LNCaP clone FGC (cell line): ENCODE measurements at regions not wholly inside any gene's neighbourhood (a gene's known extent, or its start where the extent isn't known, plus 50 kb on each side); places are given as distances from the start of the nearest gene placed in this dataset.

Experiments
- DNase-seq: peaks from one replicate; pipeline ENCODE4 v3.0.0-alpha.2; 2011; ENCODE audit warnings: low read depth
- H3K4me3 ChIP-seq: 2 replicates; pipeline ENCODE4 v1.5.1; 2011; ENCODE audit warnings: mild to moderate bottlenecking, low read depth, low read length, control low read depth
- TF ChIP-seq, protein P1 (sequence below): IDR thresholded peaks from 2 replicates; pipeline ENCODE4 v1.5.1; 2012; ENCODE audit warnings: mild to moderate bottlenecking; ENCODE audit not compliant: control insufficient read depth, insufficient read depth; ENCODE audit errors: extremely low read depth

DNA sequence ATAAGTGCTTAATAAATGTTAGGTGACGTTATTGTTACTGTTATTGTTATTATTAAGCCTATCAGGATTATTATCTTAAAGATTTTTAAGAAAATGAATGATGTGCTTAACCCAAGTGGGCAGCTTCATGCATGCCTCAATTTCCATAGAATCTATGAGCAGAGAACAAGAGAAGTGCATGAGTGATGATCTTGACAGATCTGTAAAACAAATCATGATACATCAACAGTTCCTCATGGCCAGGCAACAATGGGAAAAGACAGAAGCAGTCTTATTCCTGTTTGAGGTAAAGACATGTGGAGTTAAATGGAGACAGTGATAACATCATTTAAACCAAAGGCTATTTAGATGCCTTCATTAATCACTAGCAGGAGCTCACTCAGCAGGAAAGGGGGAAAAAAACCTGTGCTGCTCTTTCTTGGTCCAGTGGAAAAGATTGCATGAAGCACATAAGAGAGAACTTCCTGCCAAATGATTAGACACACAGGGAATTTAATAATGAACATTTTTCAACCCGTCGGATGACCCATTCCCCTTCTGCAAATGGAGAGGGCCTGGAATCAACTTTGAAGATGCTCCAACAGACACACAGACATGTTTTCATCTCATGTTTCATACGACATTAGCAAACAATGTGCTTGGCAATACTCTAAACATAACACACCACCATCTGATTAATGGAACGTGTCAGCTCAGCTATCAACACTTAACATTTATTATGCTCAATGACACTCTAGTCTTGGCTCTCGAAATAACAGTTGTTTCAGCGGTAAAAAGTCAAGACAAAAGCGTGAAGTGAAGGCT lies 212.2 kb upstream of the LRRN1 start:
- no peak overlapping the region for H3K4me3 ChIP-seq
- TF ChIP-seq, protein P1, sequence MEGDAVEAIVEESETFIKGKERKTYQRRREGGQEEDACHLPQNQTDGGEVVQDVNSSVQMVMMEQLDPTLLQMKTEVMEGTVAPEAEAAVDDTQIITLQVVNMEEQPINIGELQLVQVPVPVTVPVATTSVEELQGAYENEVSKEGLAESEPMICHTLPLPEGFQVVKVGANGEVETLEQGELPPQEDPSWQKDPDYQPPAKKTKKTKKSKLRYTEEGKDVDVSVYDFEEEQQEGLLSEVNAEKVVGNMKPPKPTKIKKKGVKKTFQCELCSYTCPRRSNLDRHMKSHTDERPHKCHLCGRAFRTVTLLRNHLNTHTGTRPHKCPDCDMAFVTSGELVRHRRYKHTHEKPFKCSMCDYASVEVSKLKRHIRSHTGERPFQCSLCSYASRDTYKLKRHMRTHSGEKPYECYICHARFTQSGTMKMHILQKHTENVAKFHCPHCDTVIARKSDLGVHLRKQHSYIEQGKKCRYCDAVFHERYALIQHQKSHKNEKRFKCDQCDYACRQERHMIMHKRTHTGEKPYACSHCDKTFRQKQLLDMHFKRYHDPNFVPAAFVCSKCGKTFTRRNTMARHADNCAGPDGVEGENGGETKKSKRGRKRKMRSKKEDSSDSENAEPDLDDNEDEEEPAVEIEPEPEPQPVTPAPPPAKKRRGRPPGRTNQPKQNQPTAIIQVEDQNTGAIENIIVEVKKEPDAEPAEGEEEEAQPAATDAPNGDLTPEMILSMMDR: no peak
- no peak for DNase-seq

DNA sequence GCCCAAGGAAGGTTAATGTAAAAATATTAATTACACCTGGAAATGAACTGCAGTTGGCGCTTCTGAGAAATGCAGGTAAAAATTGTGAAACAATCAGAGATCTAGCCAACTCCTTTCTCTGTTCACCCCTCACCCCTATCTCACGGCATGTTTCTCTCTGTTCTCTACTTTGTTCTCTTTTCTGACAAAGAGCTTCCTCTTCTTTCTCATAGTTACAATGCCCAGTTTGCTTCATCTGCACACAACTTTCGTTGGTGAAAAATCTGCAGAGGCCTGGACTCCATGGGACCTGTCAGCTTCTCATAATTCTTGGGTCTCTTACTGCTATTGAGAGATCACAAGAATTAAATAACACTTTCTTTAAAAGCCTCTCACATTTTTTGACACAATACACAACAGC lies 212.9 kb upstream of the LRRN1 start:
- no peak for DNase-seq
- TF ChIP-seq, protein P1: no peak

DNA sequence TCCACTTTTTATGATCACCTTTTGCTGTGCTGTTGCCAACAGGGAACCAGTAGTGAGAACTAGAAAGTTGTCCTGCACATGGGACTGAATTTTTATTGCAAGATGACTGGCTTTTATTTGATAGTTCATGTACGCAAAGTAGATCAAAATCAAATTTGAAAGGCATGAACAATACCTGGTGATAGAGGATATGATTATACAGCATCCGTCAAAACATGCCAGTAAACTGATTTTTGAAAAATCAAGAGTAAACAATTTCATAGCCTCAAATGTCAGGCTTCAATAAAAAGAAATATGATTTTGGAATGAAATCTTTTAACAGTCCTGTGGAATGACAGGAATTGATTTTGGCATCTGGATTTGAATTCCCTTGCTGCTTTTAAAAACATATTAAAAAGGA lies 219.6 kb upstream of the LRRN1 start:
- no peak overlapping the region for H3K4me3 ChIP-seq
- DNase-seq: no peak
- TF ChIP-seq, protein P1: no peak

More for the DNA sequence above, 212.9 kb upstream of the LRRN1 start:
- H3K4me3 ChIP-seq: no peak overlapping the region

DNA sequence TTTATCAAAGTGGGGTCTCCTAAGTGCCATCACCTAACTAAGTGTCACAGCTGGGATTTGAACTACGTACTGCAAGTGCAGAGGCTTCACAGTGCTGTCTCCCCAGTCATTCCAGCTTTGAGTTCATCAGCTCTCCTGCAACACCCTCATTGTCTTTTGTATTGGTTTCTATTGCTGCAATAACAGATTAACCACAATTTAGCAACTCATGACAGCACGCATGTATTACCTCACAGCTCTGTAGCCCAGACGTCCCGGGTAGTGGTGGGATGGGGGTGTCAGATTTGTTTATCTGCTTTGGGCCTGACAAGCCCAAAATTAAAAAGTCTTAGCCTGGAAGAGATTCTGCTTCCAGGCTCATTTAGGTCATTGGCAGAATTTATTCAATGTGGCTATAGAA lies 220.5 kb upstream of the LRRN1 start:
- TF ChIP-seq, protein P1: no peak
- DNase-seq: no peak
- no peak overlapping the region for H3K4me3 ChIP-seq

DNA sequence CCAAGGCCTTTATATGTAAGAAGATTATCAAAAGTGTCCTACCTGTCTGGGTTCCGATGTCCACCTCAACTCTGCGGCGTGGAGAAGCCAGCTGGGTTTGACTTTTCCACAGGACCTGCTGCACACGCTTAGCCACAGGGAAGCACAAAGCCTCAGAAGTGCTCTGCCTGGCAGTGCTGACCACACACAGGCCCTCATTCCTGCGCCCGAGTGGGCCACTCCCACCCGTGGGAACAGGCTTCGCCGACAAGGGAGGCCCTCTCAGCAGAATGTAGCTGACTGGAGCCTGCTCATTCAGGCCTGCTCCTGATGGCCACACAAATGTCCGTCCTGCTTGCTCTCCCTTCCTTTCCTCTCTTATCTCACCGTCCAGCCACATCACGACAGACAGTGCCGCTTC lies 221.4 kb upstream of the LRRN1 start:
- TF ChIP-seq, protein P1: no peak
- DNase-seq: no peak
- H3K4me3 ChIP-seq: no peak overlapping the region

DNA sequence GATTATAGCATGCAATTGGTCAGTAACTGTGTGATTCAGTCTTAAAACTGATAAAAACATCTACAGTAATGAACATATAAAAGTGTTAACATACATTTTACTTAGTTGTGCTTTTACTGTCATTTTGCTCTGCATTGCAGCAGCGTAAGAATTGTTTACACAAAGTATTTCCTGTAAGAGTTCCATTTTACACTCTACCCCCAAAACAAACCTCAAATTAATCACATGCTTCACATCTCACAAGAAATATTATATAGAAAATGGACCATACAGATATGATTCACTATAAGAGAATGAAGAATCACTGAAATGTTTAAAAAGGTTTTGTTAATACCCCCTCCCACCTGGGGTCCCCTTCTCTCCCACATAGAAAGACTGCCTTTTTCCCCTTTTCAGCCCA lies 225.9 kb upstream of the LRRN1 start:
- TF ChIP-seq, protein P1: no peak
- no peak for DNase-seq
- no peak overlapping the region for H3K4me3 ChIP-seq
